H7 (cell line): ENCODE measurements at regions not wholly inside any gene's neighbourhood (a gene's known extent, or its start where the extent isn't known, plus 50 kb on each side); places are given as distances from the start of the nearest gene placed in this dataset.
A peak's percentile ranks its signal among the peaks of the same experiment; 100 is the strongest.

Experiments used
- DNase-seq: peaks from one replicate; pipeline ENCODE4 v3.0.0; 2012
- H3K27me3 ChIP-seq: 2 replicates; pipeline ENCODE4 v1.6.0; 2011; ENCODE audit warnings: mild to moderate bottlenecking, low read length; ENCODE audit not compliant: control insufficient read depth, insufficient read depth
- H3K36me3 ChIP-seq: replicated peaks from 2 replicates; pipeline ENCODE4 v1.5.1; 2011; ENCODE audit warnings: low read length; ENCODE audit not compliant: control insufficient read depth, insufficient read depth
- H3K4me3 ChIP-seq: 2 replicates; pipeline ENCODE4 v1.5.1; 2011; ENCODE audit warnings: low read depth, mild to moderate bottlenecking, control low read depth, low read length, moderate library complexity; ENCODE audit not compliant: insufficient read depth

GRCh38 chr4:105014635-105015034 lies 132.0 kb upstream of the TET2 start:
- Histone ChIP-seq H3K4me3 (no peak overlapping the region), H3K27me3 (no peaks in the 10 kb centered on the region), H3K36me3 (no peaks in the 10 kb centered on the region)
- no peak for DNase-seq

DNA sequence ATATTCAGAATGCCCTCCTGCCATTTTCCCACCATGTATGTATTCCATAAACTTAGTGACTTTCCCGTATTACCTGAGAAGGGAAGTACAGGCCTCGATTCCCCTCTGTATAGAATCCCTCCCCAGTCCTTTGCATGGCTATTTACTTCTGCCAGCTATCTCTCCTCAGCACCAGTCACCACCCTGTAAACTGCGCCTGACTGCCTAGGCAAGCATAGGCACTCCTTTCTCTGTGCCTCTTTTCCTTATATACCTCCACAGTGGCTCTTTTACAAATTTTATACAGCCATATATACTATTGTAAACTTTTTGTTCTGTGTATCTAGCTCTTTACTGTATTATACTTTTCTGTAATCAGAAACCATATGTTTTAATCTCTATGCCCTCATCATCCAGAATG lies 130.9 kb upstream of the TET2 start:
- Histone ChIP-seq H3K36me3 (no peaks in the 10 kb centered on the region), H3K27me3 (no peaks in the 10 kb centered on the region), H3K4me3 (no peak overlapping the region)
- no peak for DNase-seq

- DNase-seq, result no peak
- H3K36me3 ChIP-seq, result no peaks in the 10 kb centered on the region
- H3K4me3 ChIP-seq, result no peak overlapping the region
- no peaks in the 10 kb centered on the region for H3K27me3 ChIP-seq
Observed at GRCh38 chr4:105022811-105023667, 123.6 kb upstream of the TET2 start.

DNA sequence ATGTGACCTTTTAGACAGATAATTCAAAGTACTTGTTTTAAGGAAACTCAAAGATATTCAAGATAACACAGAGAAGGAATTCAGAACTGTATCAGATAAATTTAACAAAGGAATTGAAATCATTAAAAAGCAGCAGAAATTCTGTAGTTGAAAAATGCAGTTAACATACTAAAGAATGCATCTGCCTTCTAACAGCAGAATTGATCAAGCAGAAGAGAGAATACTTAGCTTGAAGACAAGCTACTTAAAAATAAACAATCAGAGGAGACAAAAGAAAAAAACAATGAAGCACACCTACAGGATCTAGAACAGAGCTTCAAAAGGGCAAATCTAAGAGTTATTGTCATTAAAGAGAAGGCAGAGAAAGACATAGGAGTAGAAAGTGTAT lies 123.0 kb upstream of the TET2 start:
- H3K36me3 ChIP-seq, result no peaks in the 10 kb centered on the region
- no peaks in the 10 kb centered on the region for H3K27me3 ChIP-seq
- no peak overlapping the region for H3K4me3 ChIP-seq
- DNase-seq, result no peak

DNA sequence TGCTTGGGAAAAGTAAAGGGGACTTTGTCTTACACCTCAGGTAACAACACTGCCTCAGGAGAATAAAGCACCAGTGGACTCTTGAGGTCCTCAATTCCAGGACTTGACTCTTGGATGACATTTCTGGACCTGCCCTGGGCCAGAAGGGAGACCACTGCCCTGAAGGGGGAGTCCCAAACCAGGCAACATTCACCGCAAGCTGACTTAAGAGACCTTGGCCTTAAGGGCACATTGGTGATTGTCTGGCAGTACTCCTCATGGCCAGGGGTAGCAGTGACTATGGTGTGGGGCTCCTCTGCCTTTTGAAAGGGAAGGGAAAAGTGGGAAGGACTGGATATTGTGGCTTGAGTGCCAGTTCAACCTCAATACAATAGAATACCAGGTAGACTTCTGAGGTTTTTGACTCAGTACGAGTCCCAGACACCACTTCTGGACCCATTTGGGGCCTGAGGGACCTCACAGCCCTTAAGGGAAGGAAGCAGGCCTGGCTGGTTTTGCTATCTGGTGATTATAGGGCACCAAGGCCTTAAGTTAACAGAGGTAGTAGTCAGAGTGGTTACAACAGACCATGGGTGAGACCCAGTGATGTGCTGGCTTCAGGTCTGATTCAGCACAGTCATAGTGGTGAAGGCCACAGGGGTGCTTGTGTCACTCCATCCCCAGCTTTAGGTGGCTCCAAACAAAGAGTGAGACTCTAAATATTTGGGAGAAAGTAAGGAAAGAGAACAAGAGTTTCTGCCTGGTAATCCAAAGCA lies 121.2 kb upstream of the TET2 start:
- Histone ChIP-seq H3K36me3 (no peaks in the 10 kb centered on the region), H3K4me3 (no peak overlapping the region), H3K27me3 (no peaks in the 10 kb centered on the region)
- DNase-seq, result no peak

GRCh38 chr4:105036991-105037390 lies 109.7 kb upstream of the TET2 start:
- no peak for DNase-seq
- Histone ChIP-seq H3K4me3 (no peak overlapping the region), H3K27me3 (no peaks in the 10 kb centered on the region), H3K36me3 (no peaks in the 10 kb centered on the region)

DNA sequence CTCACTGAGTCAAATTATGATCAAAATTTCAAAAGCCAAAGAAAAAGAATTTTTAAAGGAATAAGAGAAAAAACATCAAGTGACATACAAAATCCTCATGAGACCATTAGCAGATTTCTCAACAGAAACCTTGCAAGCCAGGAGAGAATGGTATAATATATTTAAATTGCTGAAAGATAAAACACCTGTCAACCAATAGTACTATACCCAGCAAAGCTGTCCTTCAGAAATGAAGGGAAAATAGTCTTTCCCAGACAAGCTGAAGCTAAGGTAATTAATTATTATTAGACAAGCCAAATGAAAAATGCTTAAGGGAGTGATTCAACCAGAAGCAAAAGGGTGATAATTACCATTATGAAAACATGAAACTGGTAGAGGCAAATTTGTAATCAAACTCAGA lies 104.2 kb upstream of the TET2 start:
- Histone ChIP-seq H3K4me3 (no peak overlapping the region), H3K27me3 (no peaks in the 10 kb centered on the region), H3K36me3 (no peaks in the 10 kb centered on the region)
- DNase-seq, result no peak

GRCh38 chr4:105050896-105051295 lies 95.8 kb upstream of the TET2 start:
- H3K4me3 ChIP-seq, result no peak overlapping the region

GRCh38 chr4:105057370-105058105 lies 89.1 kb upstream of the TET2 start:
- DNase-seq, result no peak

More at GRCh38 chr4:105050896-105051295, 95.8 kb upstream of the TET2 start:
- Histone ChIP-seq H3K27me3 (no peaks in the 10 kb centered on the region), H3K36me3 (no peaks in the 10 kb centered on the region)
- DNase-seq, result no peak

DNA sequence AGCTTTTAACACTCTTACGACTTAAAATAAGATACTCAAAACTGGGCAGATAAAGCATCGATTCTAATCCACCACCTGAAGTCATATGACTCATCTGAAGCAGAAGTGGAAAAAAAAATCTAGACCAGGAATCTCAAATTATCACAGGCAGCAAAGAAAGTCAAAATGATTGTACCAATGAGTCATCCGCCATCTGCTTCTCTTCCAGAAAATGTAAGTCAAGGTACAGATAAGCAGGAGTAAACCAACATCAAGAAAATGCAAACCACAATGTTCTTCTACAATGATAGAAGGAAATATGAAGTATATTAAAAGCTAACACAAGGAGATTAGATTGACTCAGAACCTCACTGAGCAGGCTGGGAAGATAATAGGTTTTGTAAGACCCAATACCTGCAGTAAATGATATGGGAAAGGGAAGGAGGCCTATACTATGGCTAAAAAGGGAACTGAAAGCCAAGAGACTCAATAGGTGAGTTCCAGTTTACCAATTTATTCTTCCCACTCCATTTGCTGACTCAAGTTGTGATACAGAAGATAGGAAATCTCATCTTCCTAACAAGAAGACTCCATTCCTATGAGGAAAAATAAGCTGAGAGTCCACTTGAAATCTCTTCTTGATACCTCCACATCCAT lies 88.4 kb upstream of the TET2 start:
- DNase-seq, result no peak

More at GRCh38 chr4:105057370-105058105, 89.1 kb upstream of the TET2 start:
- Histone ChIP-seq H3K4me3 (no peak overlapping the region), H3K27me3 (no peaks in the 10 kb centered on the region), H3K36me3 (no peaks in the 10 kb centered on the region)

GRCh38 chr4:105059337-105059736 lies 87.3 kb upstream of the TET2 start:
- Histone ChIP-seq H3K36me3 (no peaks in the 10 kb centered on the region), H3K4me3 (no peak overlapping the region), H3K27me3 (no peaks in the 10 kb centered on the region)
- no peak for DNase-seq

More for the DNA sequence above, 88.4 kb upstream of the TET2 start:
- no peak overlapping the region for H3K4me3 ChIP-seq
- H3K27me3 ChIP-seq, result no peaks in the 10 kb centered on the region
- H3K36me3 ChIP-seq, result no peaks in the 10 kb centered on the region

- DNase-seq, result no peak
- H3K36me3 ChIP-seq, result no peaks in the 10 kb centered on the region
- H3K27me3 ChIP-seq, result no peaks in the 10 kb centered on the region
- H3K4me3 ChIP-seq, result no peak overlapping the region
Observed at GRCh38 chr4:105060628-105061027, 86.0 kb upstream of the TET2 start.

GRCh38 chr4:105061136-105061696 lies 85.5 kb upstream of the TET2 start:
- no peaks in the 10 kb centered on the region for H3K36me3 ChIP-seq
- no peak overlapping the region for H3K4me3 ChIP-seq
- H3K27me3 ChIP-seq, result no peaks in the 10 kb centered on the region
- DNase-seq, result peak; percentile 5

DNA sequence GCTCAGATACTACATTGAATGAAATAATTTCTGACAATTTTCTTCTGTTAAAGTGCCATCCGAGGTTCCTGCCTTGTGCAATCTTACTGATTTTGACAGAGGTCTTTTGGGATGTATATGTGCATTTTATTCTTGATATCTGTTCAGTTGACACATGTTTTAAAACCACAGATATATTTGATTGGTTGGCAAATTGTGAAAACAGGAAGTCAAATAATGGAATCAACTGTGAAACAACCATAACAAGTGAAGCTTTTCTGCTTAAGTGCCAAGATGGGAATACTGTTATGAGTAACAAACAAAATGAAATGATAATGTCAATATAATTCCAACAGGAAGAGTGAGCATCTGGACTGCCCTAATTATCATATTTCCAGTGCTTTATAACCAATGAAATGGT lies 84.9 kb upstream of the TET2 start:
- Histone ChIP-seq H3K4me3 (no peak overlapping the region), H3K27me3 (no peaks in the 10 kb centered on the region), H3K36me3 (no peaks in the 10 kb centered on the region)
- no peak for DNase-seq
